ENCODE measurements at regions not wholly inside any gene's neighbourhood (a gene's known extent, or its start where the extent isn't known, plus 50 kb on each side); places are given as distances from the start of the nearest gene placed in this dataset.
"Not testable (repeated sequence)": the region's sequence is repeated elsewhere in the genome, so short reads cannot be mapped to it uniquely, and the experiment has no call there.

- DNase-seq, result no peak
These were observed 55.1 kb upstream of the FRMD6 start for GRCh38 chr14:51596488-51597117.

- DNase-seq, result no peak
These were observed 54.3 kb upstream of the FRMD6 start for GRCh38 chr14:51597261-51598001.

GRCh38 chr14:51598924-51599600, 52.6 kb upstream of the FRMD6 start:
- not testable (repeated sequence) for DNase-seq

- no peak for DNase-seq
These were observed 51.1 kb upstream of the FRMD6 start for GRCh38 chr14:51600658-51601057.

All from NCI-H1930 (cell line).